K562 (cell line): ENCODE measurements at regions not wholly inside any gene's neighbourhood (a gene's known extent, or its start where the extent isn't known, plus 50 kb on each side); places are given as distances from the start of the nearest gene placed in this dataset.

Experiments
- THRB ChIP-seq: fragments of 450-650 bp; formaldehyde crosslinking; conservative IDR thresholded peaks from 2 replicates; pipeline ENCODE4 v1.4.0; 2022; ENCODE audit warnings: mild to moderate bottlenecking, missing genetic modification characterization
- XRCC3 ChIP-seq: fragments of 450-650 bp; IDR thresholded peaks from 2 replicates; pipeline ENCODE4 v1.6.1; 2017; ENCODE audit warnings: mild to moderate bottlenecking, moderate library complexity
- ZEB2 ChIP-seq: fragments of 450-650 bp; IDR thresholded peaks from 2 replicates; pipeline ENCODE4 v1.6.1; 2016

- TF ChIP-seq THRB (no peak), XRCC3 (no peak), ZEB2 (no peak)
These were observed 93.6 kb upstream of the NEO1 start for GRCh38 chr15:72958634-72959033.
